ENCODE measurements at regions not wholly inside any gene's neighbourhood (a gene's known extent, or its start where the extent isn't known, plus 50 kb on each side); places are given as distances from the start of the nearest gene placed in this dataset.

GRCh38 chr19:30245401-30246039 lies 126.7 kb upstream of the ZNF536 start:
- no peak for TF ChIP-seq CSDE1 (IDR thresholded peaks at IDR 0.05)
- TF ChIP-seq EZH2 (IDR thresholded peaks at IDR 0.05; ENCODE audit: borderline replicate concordance, low read depth, low read length): no peak
- TF ChIP-seq CTCF (IDR thresholded peaks at IDR 0.05 in 2 of 3, conservative IDR thresholded peaks at IDR 0.05 in 1 of 3; ENCODE audit: insufficient read depth in 2 of 3, low read depth in 1 of 3, low read length in 3 of 3): no peak
- no peak for TF ChIP-seq HOMEZ (CRISPR knock-in tag; IDR thresholded peaks at IDR 0.05)
- no peak for TF ChIP-seq SP2 (IDR thresholded peaks at IDR 0.05; ENCODE audit: extremely low read depth, low read depth, low read length, poor library complexity, severe bottlenecking)
- no peak for TF ChIP-seq RCOR1 (IDR thresholded peaks at IDR 0.05; ENCODE audit: borderline replicate concordance in 1 of 2, low read depth in 2 of 2, low read length in 2 of 2)
- TF ChIP-seq FOSL1 (tag; conservative IDR thresholded peaks at IDR 0.05): no peak
- TF ChIP-seq POLR2A (conservative IDR thresholded peaks at IDR 0.05): no peak

Measured in K562 (cell line).